Renal pelvis (tissue), 1 donor: ENCODE measurements at regions not wholly inside any gene's neighbourhood (a gene's known extent, or its start where the extent isn't known, plus 50 kb on each side); places are given as distances from the start of the nearest gene placed in this dataset.

Experiments used
- DNase-seq: peaks from one replicate; pipeline ENCODE4 v3.0.0-alpha.2; 2013

DNA sequence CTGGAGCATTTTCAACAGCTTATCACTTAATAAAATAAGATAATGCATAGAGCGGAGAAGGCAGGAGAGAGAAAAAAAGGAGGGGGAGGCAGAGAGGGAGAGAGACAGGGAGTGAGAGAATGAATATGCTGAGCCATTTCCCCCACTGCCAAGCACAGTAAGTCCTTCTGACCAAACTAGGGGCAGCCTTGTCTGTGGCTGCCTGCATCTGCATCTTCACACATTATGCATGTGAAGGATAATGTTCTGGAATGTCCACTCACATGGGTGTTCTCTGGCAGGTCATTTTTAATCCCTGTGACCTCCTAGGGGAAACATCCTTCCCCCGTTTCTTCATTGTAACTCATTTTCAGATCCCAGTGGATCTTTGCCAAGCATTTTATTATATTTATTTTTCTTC is 269.3 kb downstream of the FOXA2 start:
- no peak for DNase-seq

DNA sequence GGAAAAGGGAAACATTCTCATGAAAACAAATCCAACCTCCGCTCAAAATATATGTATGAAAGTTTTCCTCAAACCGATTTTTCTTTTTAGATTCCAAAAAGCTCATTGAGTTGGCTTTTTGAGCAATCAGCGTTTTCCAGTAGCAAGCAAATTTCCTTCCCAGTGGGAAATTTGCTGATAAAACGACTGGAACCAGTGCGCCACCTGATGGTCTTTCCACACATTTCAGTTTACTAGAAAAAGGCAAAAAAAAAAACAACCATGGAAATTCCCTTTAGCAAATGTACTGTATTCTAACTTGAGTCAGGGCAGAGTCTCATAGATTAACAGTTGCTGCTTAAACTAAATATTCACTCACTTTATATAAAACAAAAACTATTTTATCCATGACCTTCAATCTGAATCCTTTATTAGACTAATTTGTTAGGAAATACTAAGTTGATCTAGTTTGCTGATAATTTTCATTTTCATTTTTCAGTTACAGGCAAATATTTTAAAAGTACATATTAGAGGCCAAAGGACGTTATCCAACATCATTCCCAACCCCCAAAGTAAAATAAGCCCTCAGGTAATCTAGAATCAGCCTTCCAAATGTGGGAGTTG is 271.5 kb downstream of the FOXA2 start:
- DNase-seq, result peak; percentile 74

DNA sequence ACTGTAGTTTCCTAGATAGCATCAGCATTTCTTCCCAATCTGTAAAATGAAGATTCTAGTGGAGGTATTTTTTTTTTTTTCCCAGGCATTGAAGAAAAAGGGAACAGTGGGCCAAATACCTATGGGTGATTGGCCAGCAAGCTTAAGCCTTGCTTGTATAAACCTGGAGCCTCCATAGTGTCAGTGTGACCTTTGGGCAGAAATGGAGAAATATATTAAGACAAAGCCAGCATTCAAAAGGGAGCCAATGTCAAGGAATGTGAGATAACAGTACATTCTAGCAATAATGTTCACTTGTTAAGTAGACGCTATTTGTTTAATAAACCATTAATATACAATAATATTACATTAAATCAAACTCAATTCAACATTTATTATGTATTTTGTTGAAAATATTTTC is 275.4 kb downstream of the FOXA2 start:
- no peak for DNase-seq

DNA sequence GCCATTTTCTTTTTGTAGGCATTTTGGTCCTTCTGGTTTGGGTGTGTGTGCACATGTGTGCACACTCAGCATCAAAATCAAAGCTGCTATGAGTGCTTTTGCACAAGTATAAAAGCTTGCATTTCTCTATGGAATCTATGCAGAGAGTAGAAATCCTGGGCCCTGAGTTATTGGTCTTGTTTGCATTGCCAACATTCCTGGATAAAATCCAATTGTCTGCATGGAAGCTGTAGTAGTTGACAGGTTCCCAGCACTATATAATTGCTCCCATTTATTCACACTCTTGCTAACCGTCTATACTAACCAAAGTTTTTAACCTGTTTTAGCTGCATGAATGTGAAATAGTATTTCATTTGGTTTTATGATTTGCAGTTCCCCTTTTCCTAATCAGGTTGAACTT is 277.0 kb downstream of the FOXA2 start:
- no peak for DNase-seq

DNA sequence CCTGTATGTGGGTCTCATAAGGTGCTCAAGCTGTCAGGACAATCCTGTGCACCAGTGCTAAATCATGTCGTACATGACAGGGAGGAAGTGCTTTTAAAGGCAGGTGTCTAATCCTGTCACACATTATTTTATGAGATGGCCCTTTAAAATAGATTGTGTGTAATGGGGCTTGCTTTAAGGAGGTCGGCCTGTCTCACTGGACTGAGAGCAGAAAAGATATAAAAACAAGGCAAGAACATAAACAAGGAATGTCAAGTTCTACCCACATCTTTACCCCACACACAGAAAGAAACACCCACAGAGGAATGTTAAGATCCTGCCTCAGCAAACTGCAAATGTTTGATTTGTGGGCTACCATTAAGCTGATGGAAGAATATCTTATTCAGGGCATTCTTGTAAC is 279.0 kb downstream of the FOXA2 start:
- DNase-seq, result peak; percentile 30

DNA sequence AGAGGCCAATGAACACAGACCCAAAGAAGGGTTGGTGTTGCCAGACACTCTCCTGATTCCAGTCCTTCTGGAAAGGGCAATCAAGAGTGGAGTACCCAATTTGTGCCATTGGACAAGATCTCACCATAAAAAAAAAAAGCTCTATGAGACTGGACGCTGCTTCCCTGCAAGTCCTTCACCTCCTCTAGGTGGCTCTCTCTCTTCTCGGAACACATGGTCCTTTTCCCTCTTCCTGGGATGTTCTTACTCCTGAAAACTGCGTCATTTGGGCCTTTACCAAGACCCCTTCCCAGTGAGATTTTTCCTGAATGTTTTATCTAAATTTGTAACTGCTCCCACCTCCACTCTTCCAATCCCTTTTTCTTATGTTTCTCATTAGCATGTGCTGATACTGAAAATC is 280.8 kb downstream of the FOXA2 start:
- no peak for DNase-seq

DNA sequence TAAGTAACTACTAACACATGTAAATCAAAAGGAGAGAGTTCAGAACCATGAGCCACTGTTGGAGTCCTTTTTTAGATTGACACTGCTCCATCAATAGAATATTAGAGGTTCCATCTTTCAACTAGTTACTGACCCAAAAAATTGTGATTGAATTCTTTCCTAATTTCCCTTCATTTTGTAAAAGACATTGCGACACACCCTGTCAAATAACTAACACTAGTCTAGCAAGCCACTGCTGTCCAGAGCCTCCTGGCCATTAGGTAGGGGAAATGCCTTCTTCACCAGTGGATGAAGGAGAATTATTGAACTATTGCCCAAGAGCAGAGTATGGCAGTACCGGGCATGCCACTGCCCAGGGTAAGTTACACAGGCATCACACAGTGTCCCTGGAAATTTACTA is 282.3 kb downstream of the FOXA2 start:
- DNase-seq, result no peak

DNA sequence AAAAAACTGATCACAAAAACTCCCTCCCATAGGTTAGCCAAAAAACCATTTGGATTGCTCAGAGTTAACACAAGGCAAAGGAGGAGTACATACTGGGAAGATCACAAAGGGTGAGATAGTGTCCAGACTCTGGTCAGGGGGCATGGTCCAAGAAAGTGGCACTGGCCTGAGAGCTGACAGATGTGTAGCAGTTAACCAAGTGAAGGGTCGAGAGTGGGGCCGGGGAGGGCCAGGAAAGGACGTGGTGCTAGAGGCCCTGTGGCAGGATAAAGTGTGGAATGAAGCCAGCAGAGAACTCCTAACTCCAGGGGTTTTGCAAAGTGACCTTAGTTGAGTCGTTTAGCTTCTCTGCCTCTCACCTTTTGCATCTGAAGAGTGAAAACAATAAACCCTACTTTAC is 290.5 kb downstream of the FOXA2 start:
- DNase-seq, result no peak

DNA sequence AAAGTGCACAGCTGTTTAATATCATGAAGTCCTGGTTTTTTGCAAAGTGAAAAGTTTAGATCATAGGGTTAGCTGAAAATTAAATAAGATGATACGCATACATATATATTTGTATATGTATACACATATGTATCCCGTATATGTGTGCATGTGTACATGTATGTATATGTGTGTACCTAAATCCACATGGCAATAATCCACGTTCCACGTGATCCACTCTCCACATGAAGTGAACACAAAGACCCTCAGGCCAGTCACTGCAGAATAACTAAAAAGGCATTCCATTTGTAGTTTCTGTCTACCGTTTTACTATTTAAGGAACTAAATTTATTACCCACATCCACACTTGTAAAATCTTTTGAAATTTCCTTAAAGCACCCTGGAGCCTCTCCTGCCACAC is 294.9 kb downstream of the FOXA2 start:
- no peak for DNase-seq

DNA sequence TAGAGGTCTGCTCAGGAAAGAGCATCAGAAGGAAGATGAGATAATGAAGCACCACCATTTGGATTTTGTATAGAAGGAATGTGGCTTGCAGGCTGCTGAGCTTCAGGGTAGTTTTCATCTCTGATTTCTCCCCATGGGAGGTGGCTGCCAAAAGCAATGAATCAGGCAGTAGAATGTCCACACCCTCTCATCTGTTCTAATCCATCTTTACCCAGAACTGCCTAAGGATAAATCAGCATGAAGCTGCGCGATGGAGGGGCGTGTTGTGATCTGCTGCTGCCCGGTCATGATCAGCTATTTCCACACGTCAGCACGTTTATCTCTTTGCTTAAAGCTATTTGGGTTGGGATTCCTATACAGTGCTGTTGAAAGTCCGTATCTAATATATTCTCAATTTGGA is 295.4 kb downstream of the FOXA2 start:
- no peak for DNase-seq

DNA sequence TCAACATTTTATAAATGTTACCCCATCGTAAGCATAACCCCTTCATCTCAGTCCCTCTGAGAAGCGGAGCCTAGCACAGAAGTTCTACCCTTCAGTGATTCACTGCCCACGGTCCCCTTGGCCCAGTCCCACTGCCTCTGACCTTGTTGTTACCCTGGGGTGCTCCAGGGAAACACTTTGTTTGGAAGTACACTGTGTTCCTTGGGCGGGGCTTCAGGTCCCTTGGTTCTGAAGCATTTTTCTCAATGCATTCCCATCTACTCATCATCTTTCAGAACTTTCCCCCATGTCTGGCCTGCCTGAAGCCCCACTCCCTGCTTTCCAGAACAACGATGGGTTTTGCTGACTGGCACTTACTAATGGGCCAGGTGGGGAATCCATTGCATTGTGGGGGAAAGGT is 296.2 kb downstream of the FOXA2 start:
- DNase-seq, result no peak

DNA sequence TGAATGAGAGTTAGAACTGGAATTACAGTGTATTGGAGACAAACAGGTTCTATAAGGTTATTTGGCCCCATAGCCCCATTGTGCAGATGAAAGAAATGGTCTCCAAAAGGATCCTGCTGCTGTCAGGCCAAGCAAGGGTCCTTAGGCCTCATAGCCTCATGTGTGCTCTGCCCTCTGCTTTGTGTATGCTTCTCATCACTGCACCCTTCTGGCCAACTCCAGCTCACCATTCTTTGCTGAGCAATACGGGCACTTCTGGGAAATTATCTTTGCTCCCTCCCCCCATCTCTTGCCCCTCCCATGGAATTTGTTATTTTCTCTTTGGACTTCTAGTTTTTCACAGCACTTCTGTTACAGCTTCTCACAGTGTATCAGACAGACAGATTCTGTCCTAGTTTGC is 298.8 kb downstream of the FOXA2 start:
- DNase-seq, result no peak

DNA sequence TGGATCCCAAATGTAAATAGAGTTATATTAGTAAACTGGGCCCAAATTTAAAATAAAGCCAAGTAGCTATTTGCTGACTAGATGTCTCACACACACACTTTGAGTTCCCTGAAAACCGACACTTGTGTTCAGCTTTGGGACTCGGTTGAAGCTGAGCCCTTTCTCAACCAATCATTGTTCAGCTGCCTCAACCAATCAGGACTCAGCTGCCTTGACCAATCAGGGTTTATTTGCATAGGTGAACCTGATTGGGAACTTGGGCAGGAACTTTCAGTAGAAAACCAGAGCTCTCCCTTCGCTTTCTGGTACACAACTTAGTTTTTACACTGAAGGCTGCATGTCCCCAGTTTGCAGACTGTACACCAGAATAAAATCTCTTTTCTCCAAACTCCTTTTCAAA is 301.7 kb downstream of the FOXA2 start:
- DNase-seq, result no peak

DNA sequence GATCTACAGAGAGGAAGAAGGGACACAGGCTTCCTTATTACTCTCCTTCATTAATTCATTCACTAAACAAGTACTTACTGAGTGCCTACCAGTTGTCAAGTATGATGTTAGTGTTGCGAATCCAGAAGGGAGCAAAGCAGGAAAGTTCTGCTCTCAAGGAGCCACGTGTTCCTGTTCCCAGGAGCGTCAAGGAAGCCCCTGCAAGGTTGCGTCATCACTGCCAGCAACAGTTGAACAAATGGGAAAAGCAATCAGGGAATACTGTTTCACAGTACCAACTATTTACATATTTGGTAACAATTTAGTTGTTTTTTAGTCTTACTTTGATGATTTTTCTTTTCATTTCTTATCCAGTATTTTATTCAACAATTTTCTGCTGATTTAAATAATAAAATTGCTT is 310.0 kb downstream of the FOXA2 start:
- no peak for DNase-seq

DNA sequence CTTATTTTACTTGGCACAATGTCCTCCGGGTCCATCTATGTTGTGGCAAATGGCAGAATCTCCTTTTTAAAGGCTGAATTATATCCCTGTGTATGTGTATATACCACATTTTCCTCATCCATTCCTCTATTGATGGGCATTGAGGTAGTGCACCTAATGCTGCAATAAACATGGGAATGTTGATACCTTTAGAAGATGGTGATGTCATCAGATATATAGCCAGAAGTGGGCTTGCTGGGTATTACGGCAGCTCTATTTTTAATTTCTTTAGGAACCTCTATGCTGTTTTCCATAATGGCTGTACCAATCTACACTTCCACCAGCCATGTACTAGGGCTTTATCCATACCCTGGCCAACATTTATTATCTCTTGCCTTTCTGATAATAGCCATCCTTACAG is 315.7 kb downstream of the FOXA2 start:
- no peak for DNase-seq

DNA sequence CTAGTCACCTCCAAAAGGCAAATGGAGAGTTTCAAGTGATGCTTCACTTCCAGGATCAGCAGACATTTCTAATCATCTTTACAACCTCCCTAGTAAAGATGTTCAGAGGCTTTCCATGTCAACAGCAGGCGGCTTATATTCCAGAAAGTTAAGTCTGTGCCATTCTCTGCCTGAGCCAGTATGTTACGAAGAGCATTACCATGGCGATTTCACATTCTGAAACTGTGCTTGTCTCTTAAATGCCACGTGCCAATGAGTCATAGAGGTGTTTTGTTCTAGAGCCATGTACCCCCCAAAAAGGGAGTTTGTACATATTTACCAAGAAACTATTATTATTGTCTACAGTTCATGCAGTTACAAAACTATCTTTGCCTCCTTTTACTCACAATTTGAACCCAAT is 319.5 kb downstream of the FOXA2 start:
- DNase-seq, result no peak

DNA sequence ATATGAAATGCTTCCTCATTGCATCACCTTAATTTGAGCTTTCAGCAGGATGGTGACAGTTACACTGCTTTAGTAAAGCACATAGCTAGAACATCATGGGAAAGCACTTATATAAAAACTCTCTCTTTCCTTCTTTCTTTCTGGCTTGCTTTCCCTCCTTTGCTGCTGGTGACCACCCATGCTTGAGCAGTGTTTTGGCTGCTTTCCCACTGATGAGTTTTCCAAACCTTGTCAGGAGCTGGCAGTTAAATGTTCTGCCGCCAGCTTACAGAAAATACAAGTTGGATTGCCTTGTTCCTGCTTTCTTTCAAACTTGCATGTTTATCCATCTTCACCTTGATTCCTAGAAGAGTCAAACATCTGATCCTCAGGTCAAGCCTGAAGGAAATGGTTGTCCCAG is 323.9 kb downstream of the FOXA2 start:
- DNase-seq, result no peak

DNA sequence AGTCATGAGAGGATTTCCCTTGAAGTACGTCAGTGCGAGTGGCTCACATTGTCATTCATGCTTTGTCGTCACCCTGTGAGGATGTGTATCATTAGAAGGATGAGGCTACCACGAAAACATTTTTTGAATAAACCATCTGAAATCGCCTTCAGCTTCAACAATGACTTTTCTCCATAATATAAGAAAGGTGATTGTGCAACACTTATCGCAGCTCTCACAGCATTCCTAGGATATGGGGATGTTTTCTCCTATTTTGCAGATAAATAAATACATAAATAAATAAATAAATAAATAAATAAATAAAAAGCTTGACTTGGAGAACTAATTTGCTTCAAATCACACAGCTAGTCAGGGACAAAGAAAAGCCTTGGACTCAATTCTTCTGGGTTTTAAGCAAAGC is 326.5 kb downstream of the FOXA2 start:
- DNase-seq, result no peak

DNA sequence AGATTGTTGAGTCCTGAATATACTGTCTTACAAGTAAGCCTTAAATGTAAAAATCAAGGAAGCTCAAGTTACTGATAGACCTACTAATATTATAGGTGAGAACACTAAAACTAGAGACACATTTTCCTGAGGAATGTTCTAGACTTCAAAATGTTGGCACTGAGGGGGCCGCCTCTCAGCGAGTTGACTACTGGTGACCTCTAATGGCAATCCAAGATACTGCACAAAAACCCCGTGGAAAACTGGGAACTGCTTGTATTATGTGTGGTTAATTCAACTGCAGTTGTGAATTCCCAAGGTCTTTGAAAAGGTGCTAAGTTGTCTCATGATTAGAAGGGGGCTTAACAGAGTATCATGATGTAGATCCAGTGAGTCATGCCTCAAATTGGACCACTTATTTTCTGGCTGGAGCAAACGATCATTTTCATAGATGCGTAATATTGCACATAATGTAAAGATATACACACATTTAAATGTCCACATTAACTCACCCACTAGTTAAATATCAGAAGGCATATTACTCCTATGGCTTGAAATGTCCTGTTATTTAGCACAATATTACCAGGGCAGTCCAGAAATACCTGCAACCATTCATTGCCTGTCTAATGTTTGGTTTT is 336.2 kb downstream of the FOXA2 start:
- no peak for DNase-seq

DNA sequence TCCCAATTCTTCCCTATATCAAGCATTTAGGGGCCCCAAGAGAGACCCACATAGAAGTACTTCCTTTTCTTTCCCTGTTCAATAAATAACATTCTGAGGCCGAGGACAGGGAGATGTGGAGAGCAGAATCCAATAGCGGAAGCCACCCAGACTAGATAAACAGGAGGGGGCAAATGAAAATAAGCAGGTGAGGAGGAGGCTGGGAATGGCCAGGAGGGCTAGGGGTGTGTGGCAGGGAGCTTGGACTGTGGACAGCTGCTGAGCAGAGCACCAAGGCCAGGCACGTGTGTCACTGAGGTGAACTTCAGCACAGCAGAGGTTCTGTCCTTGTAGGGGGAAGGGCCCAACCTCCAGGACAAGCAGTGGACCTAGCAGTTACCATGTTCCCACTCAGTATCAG is 339.2 kb downstream of the FOXA2 start:
- DNase-seq, result no peak

DNA sequence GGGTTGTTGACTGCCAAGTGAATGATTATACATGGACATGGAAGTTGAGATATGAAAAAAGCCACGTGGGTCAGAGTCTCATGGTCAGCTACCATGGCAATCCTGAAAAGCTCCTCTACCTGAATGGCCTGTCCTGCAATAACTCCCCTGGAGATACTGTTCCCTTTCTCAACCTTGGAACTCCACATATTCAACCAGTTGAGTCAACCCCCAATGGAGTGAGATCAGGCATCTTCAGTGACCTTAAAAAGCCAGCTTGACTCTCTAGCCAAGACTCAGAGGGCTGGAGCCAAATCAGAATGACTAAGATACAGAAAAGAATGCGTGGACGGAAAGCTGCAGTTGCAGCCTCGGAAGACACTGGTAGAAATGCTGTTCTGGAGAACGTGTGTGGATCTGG is 341.3 kb downstream of the FOXA2 start:
- DNase-seq, result no peak

DNA sequence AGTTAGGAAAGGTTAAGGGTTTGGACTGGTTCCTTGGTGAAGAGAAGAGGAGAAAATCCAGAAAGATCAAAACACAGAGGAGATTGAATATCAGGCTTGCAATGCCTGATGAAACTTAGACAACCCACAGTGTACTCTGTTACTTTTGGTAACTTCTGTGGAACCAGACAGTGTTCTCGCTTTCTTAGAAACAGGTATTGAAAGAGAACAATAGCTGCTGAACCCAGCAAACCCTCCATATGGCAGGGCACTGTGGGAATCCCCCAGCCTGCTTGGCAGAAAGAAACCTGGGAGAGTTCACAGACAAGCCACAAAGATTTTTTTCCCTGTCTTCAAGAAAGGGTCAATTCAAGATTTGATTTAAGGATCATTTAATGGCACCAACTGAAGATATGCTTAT is 342.8 kb downstream of the FOXA2 start:
- no peak for DNase-seq

DNA sequence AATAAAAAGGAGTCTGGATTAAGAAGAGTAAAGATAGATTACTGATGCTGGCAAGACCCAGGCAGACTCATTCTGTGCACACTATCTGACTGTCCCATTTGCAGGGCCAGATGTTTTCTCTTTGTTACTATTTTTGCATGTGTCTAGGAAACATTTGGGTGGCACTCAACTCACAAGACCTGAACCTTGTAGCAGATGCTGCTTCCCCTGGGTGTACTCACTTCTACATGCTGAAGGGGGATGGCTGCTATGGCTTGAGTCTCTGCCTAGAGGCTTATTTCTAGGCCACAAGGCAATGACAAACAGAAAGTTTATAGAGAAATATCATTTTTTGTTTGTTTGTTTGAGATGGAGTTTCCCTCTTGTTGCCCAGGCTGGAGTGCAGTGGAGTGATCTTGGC is 351.4 kb downstream of the FOXA2 start:
- DNase-seq, result no peak

DNA sequence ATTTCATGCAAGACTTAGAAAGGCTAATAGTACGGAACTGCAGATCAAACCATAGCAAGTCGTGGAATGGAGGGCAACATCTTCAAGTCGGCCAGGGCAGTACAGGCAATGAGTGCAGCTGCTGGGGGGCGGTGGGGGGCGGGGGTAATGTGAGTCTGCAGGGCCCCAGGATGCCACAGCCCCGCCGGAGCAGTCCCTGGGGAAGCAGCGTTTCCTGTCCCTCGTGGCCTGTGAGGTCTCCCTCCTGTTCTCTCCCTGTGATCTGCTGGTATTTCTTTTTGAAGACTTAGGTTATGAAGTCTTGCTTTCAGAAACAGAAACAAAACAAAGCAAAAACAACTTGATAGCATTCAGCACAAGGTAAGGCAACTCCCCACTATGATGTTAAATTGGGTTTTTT is 351.9 kb downstream of the FOXA2 start:
- DNase-seq, result no peak
